ENCODE measurements at regions not wholly inside any gene's neighbourhood (a gene's known extent, or its start where the extent isn't known, plus 50 kb on each side); places are given as distances from the start of the nearest gene placed in this dataset.

DNA sequence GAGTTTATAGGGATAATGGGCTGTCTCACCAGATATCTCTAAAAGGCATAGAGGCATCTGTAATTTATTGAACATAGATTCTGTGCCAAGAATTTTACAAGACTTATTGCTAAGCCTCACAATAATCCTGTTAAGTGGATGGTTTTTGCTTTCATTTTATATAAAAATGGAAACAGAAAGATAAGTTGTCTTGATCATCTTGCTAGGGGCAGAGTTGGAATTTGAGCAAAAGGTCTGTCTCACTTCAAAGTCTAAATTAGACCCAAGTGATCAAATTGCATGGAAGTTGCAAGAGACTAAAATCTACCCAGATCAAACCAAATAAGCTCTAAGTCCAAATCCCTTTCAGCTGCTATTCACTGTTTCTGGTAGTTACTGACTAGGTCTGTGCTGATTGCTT, 95.3 kb upstream of the SOX11 start:
- TF ChIP-seq TAF1 (IDR thresholded peaks at IDR 0.05; ENCODE audit: borderline replicate concordance, insufficient read depth, low read length) (no peak), POLR2AphosphoS5 (IDR thresholded peaks at IDR 0.05; ENCODE audit: low read depth, low read length) (no peak), FOXP2 (optimal IDR thresholded peaks at IDR 0.05; ENCODE audit: borderline replicate concordance, extremely low read depth, extremely low read length, insufficient read depth) (no peak), SIN3A (IDR thresholded peaks at IDR 0.05; ENCODE audit: borderline replicate concordance, insufficient read depth, low read length) (no peak)
- TF ChIP-seq, protein P1, sequence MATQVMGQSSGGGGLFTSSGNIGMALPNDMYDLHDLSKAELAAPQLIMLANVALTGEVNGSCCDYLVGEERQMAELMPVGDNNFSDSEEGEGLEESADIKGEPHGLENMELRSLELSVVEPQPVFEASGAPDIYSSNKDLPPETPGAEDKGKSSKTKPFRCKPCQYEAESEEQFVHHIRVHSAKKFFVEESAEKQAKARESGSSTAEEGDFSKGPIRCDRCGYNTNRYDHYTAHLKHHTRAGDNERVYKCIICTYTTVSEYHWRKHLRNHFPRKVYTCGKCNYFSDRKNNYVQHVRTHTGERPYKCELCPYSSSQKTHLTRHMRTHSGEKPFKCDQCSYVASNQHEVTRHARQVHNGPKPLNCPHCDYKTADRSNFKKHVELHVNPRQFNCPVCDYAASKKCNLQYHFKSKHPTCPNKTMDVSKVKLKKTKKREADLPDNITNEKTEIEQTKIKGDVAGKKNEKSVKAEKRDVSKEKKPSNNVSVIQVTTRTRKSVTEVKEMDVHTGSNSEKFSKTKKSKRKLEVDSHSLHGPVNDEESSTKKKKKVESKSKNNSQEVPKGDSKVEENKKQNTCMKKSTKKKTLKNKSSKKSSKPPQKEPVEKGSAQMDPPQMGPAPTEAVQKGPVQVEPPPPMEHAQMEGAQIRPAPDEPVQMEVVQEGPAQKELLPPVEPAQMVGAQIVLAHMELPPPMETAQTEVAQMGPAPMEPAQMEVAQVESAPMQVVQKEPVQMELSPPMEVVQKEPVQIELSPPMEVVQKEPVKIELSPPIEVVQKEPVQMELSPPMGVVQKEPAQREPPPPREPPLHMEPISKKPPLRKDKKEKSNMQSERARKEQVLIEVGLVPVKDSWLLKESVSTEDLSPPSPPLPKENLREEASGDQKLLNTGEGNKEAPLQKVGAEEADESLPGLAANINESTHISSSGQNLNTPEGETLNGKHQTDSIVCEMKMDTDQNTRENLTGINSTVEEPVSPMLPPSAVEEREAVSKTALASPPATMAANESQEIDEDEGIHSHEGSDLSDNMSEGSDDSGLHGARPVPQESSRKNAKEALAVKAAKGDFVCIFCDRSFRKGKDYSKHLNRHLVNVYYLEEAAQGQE (IDR thresholded peaks at IDR 0.05; ENCODE audit: insufficient read depth in 1 of 2, low read depth in 2 of 2, low read length in 2 of 2) = no peak

DNA sequence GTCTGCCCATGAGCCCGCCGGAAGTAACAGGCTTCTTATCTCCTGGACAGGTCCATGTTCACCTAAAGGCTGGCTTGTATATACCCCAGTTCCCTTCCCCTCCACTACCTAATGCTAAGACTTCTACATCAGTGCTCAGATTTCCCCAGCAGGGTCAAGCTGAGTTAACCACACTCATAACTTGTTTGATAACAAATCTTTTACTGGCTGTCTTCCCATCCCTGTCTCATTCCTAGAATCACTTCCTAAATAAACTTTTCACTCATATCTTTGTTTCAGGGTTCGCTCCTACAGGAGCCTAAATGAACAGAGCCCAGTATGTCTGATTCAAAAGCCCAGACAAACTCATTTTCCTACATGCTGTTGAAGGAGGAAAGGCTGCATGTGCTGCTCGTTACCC, 94.0 kb upstream of the SOX11 start:
- TF ChIP-seq FOXP2 (optimal IDR thresholded peaks at IDR 0.05; ENCODE audit: borderline replicate concordance, extremely low read depth, extremely low read length, insufficient read depth) = no peak
- TF ChIP-seq, protein P1 (IDR thresholded peaks at IDR 0.05; ENCODE audit: insufficient read depth in 1 of 2, low read depth in 2 of 2, low read length in 2 of 2) = no peak
- TF ChIP-seq POLR2AphosphoS5 (IDR thresholded peaks at IDR 0.05; ENCODE audit: low read depth, low read length) = no peak
- no peak for TF ChIP-seq SIN3A (IDR thresholded peaks at IDR 0.05; ENCODE audit: borderline replicate concordance, insufficient read depth, low read length)

DNA sequence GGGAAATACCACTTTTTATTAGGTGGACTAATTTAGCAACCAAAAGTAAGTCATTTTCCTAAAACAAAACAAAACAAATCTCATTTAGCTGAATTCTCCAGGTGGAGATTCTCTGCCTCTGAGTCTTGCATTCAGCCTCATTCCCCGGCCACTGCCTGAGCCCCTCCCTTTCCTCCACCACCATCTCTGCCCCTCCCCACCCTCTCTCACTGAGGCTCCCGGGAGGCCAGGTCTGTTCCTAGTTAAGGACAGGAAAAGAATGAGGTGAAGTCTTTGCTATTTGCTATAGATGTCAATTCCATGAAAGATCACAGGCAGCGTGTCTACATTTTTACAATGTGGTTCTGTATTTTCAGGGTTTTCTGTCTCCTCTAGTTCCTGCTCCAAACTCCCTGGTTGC, 83.0 kb upstream of the SOX11 start:
- no peak for TF ChIP-seq TAF1 (IDR thresholded peaks at IDR 0.05; ENCODE audit: borderline replicate concordance, insufficient read depth, low read length)
- no peak for TF ChIP-seq SIN3A (IDR thresholded peaks at IDR 0.05; ENCODE audit: borderline replicate concordance, insufficient read depth, low read length)
- no peak for TF ChIP-seq FOXP2 (optimal IDR thresholded peaks at IDR 0.05; ENCODE audit: borderline replicate concordance, extremely low read depth, extremely low read length, insufficient read depth)
- TF ChIP-seq, protein P1 (IDR thresholded peaks at IDR 0.05; ENCODE audit: insufficient read depth in 1 of 2, low read depth in 2 of 2, low read length in 2 of 2) = no peak
- no peak for TF ChIP-seq POLR2AphosphoS5 (IDR thresholded peaks at IDR 0.05; ENCODE audit: low read depth, low read length)

DNA sequence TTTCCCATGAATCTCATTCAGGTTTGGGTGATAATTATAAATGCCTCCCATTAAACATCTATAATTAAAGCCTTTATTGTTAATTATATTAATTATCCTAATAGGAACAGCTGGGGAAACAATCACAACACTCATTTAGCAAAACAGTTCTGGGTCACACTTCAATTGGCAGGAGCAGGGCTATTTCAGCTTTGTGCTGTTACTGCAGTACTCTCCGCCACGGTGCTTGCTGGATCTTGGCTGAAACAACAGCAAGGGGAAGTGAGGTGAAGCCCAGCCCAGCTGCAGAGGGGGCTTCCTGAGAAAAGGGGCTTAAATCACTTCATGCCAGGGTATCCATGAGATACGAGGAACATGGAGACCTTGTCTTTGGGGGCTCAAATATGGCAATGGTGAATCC, 79.5 kb upstream of the SOX11 start:
- TF ChIP-seq SIN3A (IDR thresholded peaks at IDR 0.05; ENCODE audit: borderline replicate concordance, insufficient read depth, low read length) = no peak
- no peak for TF ChIP-seq FOXP2 (optimal IDR thresholded peaks at IDR 0.05; ENCODE audit: borderline replicate concordance, extremely low read depth, extremely low read length, insufficient read depth)
- no peak for TF ChIP-seq POLR2AphosphoS5 (IDR thresholded peaks at IDR 0.05; ENCODE audit: low read depth, low read length)
- TF ChIP-seq, protein P1 (IDR thresholded peaks at IDR 0.05; ENCODE audit: insufficient read depth in 1 of 2, low read depth in 2 of 2, low read length in 2 of 2) = no peak
- TF ChIP-seq TAF1 (IDR thresholded peaks at IDR 0.05; ENCODE audit: borderline replicate concordance, insufficient read depth, low read length) = no peak

DNA sequence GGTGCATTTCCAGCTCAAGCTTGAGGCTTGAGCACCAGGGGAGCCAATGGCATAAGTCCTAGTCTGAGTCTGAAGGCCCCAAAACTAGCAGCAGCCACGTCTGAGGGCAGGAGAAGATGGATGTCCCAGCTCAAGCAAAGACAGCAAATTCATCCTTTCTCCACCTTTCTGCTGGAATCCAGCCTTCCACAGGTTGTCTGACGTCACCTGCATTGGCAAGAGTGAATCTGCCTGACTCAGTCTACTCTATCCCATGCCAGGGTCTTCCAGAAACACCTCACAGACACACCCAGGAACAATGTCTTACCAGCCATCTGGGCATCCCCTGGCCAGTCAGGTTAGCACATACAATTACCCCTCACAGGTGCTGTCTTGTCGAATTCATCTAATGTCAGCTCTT, 76.2 kb upstream of the SOX11 start:
- TF ChIP-seq, protein P1 (IDR thresholded peaks at IDR 0.05; ENCODE audit: insufficient read depth in 1 of 2, low read depth in 2 of 2, low read length in 2 of 2) = no peak
- TF ChIP-seq SIN3A (IDR thresholded peaks at IDR 0.05; ENCODE audit: borderline replicate concordance, insufficient read depth, low read length) (no peak), POLR2AphosphoS5 (IDR thresholded peaks at IDR 0.05; ENCODE audit: low read depth, low read length) (no peak), TAF1 (IDR thresholded peaks at IDR 0.05; ENCODE audit: borderline replicate concordance, insufficient read depth, low read length) (no peak), FOXP2 (optimal IDR thresholded peaks at IDR 0.05; ENCODE audit: borderline replicate concordance, extremely low read depth, extremely low read length, insufficient read depth) (no peak)
